HG03565 (cell line): ENCODE measurements at regions not wholly inside any gene's neighbourhood (a gene's known extent, or its start where the extent isn't known, plus 50 kb on each side); places are given as distances from the start of the nearest gene placed in this dataset.

Source experiments
- ATAC-seq: cut with Tn5 transposase; IDR thresholded peaks from one replicate; pipeline ENCODE4 v1.9.1; 2021; ENCODE audit warnings: mild to moderate bottlenecking, moderate library complexity; ENCODE audit not compliant: unreplicated experiment

- no peak for ATAC-seq
Observed at GRCh38 chr3:184659797-184660301, 52.0 kb downstream of the MAGEF1 start.

GRCh38 chr3:184658223-184658928 is 53.5 kb downstream of the MAGEF1 start:
- ATAC-seq = no peak

GRCh38 chr3:184656829-184657681 is 54.8 kb downstream of the MAGEF1 start:
- ATAC-seq = peak; percentile 72

- ATAC-seq = no peak
Observed at GRCh38 chr3:184656458-184656828, 55.4 kb downstream of the MAGEF1 start.

- no peak for ATAC-seq
Observed at GRCh38 chr3:184655597-184655996, 56.3 kb downstream of the MAGEF1 start.

- ATAC-seq = no peak
Observed at GRCh38 chr3:184654375-184654774, 57.5 kb downstream of the MAGEF1 start.

- ATAC-seq = no peak
Observed at GRCh38 chr3:184652465-184652864, 59.4 kb downstream of the MAGEF1 start.

GRCh38 chr3:184651904-184652303 is 60.0 kb downstream of the MAGEF1 start:
- ATAC-seq = no peak

- no peak for ATAC-seq
Observed at GRCh38 chr3:184648636-184649035, 63.2 kb downstream of the MAGEF1 start.

- ATAC-seq = no peak
Observed at GRCh38 chr3:184647405-184647936, 64.4 kb downstream of the MAGEF1 start.

GRCh38 chr3:184645336-184645735 is 66.5 kb downstream of the MAGEF1 start:
- no peak for ATAC-seq

GRCh38 chr3:184643442-184643841 is 68.4 kb downstream of the MAGEF1 start:
- no peak for ATAC-seq

GRCh38 chr3:184642631-184643285 is 69.1 kb downstream of the MAGEF1 start:
- ATAC-seq = no peak

- no peak for ATAC-seq
Observed at GRCh38 chr3:184641430-184641829, 70.4 kb downstream of the MAGEF1 start.

- no peak for ATAC-seq
Observed at GRCh38 chr3:184639351-184639750, 72.5 kb downstream of the MAGEF1 start.

- ATAC-seq = no peak
Observed at GRCh38 chr3:184637705-184638104, 74.2 kb downstream of the MAGEF1 start.

- no peak for ATAC-seq
Observed at GRCh38 chr3:184636741-184637316, 75.0 kb downstream of the MAGEF1 start.

GRCh38 chr3:184635774-184636173 is 74.2 kb downstream of the EPHB3 start:
- no peak for ATAC-seq

- ATAC-seq = no peak
Observed at GRCh38 chr3:184635126-184635525, 73.5 kb downstream of the EPHB3 start.

- ATAC-seq = no peak
Observed at GRCh38 chr3:184633237-184633579, 71.6 kb downstream of the EPHB3 start.
